AG04449 (cell line): ENCODE measurements at regions not wholly inside any gene's neighbourhood (a gene's known extent, or its start where the extent isn't known, plus 50 kb on each side); places are given as distances from the start of the nearest gene placed in this dataset.
"Not testable (repeated sequence)": the region's sequence is repeated elsewhere in the genome, so short reads cannot be mapped to it uniquely, and the experiment has no call there.

Experiments
- CTCF ChIA-PET: fragments of 350-600 bp; formaldehyde crosslinking; extraction: SDS; loops from one replicate; lab custom pipeline; 2021; ENCODE audit warnings: antibody characterized with exemption; lab: Yijun Ruan, JAX
- POLR2A ChIA-PET: fragments of 400-600, 350-600 bp; formaldehyde crosslinking; extraction: SDS; loops from one replicate; lab custom pipeline; 2020; ENCODE audit warnings: antibody characterized with exemption, inconsistent platforms; lab: Yijun Ruan, JAX
- DNase-seq: peaks from one replicate; pipeline ENCODE4 v3.0.0-alpha.2; 2010; ENCODE audit warnings: low read depth, low spot score
- H3K4me3 ChIP-seq: 2 replicates; pipeline ENCODE4 v1.5.1; 2011; ENCODE audit warnings: low read depth, mild to moderate bottlenecking, control low read depth, low read length
- CTCF ChIP-seq: IDR thresholded peaks from one replicate; pipeline ENCODE4 v1.5.1; 2011; ENCODE audit warnings: mild to moderate bottlenecking, moderate library complexity, low read length, control low read depth, inconsistent platforms; ENCODE audit not compliant: insufficient read depth; ENCODE audit errors: missing control alignments

- H3K4me3 ChIP-seq: no peak overlapping the region
- POLR2A ChIA-PET: no interaction called here
- TF ChIP-seq CTCF: no peak
- CTCF ChIA-PET: no interaction called here
- DNase-seq: no peak
Observed at GRCh38 chr17:54662978-54663876, 237.4 kb upstream of the TOM1L1 start.

GRCh38 chr17:54666559-54666958 is 234.1 kb upstream of the TOM1L1 start:
- CTCF ChIA-PET: no interaction called here
- no peak overlapping the region for H3K4me3 ChIP-seq
- TF ChIP-seq CTCF: no peak
- DNase-seq: no peak
- POLR2A ChIA-PET: no interaction called here

GRCh38 chr17:54678158-54678557 is 222.5 kb upstream of the TOM1L1 start:
- DNase-seq: no peak
- ChIA-PET POLR2A (no interaction called here), CTCF (no interaction called here)
- no peak overlapping the region for H3K4me3 ChIP-seq
- no peak for TF ChIP-seq CTCF

- DNase-seq: no peak
- CTCF ChIA-PET: no interaction called here
- no peak for TF ChIP-seq CTCF
- POLR2A ChIA-PET: no interaction called here
- H3K4me3 ChIP-seq: no peak overlapping the region
Observed at GRCh38 chr17:54680410-54680809, 220.2 kb upstream of the TOM1L1 start.

- TF ChIP-seq CTCF: no peak
- POLR2A ChIA-PET: no interaction called here
- CTCF ChIA-PET: no interaction called here
- H3K4me3 ChIP-seq: no peak overlapping the region
- DNase-seq: no peak
Observed at GRCh38 chr17:54694287-54694887, 206.3 kb upstream of the TOM1L1 start.

GRCh38 chr17:54712798-54713197 is 187.9 kb upstream of the TOM1L1 start:
- CTCF ChIA-PET, DNase-seq: not testable (repeated sequence)

More at GRCh38 chr17:54712798-54713197, 187.9 kb upstream of the TOM1L1 start:
- H3K4me3 ChIP-seq, POLR2A ChIA-PET: not testable (repeated sequence)
